ENCODE measurements at regions not wholly inside any gene's neighbourhood (a gene's known extent, or its start where the extent isn't known, plus 50 kb on each side); places are given as distances from the start of the nearest gene placed in this dataset.

GRCh38 chr1:222124602-222125001 is 382.7 kb upstream of the DUSP10 start:
- no peaks in the 10 kb centered on the region for H3K4me1 ChIP-seq (ENCODE audit: insufficient read depth, low read length)
- no peak overlapping the region for H2AFZ ChIP-seq (ENCODE audit: low read depth, low read length)

GRCh38 chr1:222123111-222123510 is 381.2 kb upstream of the DUSP10 start:
- no peaks in the 10 kb centered on the region for H4K20me1 ChIP-seq (ENCODE audit: insufficient read depth, low read length)
- no peaks in the 10 kb centered on the region for H3K4me1 ChIP-seq (ENCODE audit: insufficient read depth, low read length)
- H3K4me2 ChIP-seq (ENCODE audit: low read length): no peak overlapping the region
- DNase-seq (ENCODE audit: low read depth): no peak
- no peaks in the 10 kb centered on the region for H3K9me3 ChIP-seq (ENCODE audit: insufficient read depth, low read depth, low read length)
- H3K9me3 Mint-ChIP-seq (ENCODE audit: unreplicated experiment): peaks cover 10% of the 10 kb centered on the region
- no peaks in the 10 kb centered on the region for H3K36me3 Mint-ChIP-seq (ENCODE audit: low read depth, unreplicated experiment)
- H3K27ac Mint-ChIP-seq (ENCODE audit: unreplicated experiment): no peak overlapping the region
- no peaks in the 10 kb centered on the region for H3K27me3 ChIP-seq (ENCODE audit: insufficient read depth, low read length)
- no peak overlapping the region for H3K4me3 Mint-ChIP-seq (ENCODE audit: unreplicated experiment)
- FAIRE-seq: no peak
- no peaks in the 10 kb centered on the region for H3K79me2 ChIP-seq (ENCODE audit: insufficient read depth, low read length)
- no peak for TF ChIP-seq CTCF (IDR thresholded peaks at IDR 0.05; ENCODE audit: insufficient read depth, low read depth, low read length)
- TF ChIP-seq EZH2 (IDR thresholded peaks at IDR 0.05; ENCODE audit: insufficient read depth, low read length): no peak
- H3K9ac ChIP-seq (ENCODE audit: low read length): no peak overlapping the region
- H3K4me1 Mint-ChIP-seq (ENCODE audit: low read depth, unreplicated experiment): peaks cover 8% of the 10 kb centered on the region
- no peaks in the 10 kb centered on the region for H3K36me3 ChIP-seq (ENCODE audit: insufficient read depth, low read length)
- no peak overlapping the region for H2AFZ ChIP-seq (ENCODE audit: low read depth, low read length)
- H3K27me3 Mint-ChIP-seq (ENCODE audit: low read depth, unreplicated experiment): no peaks in the 10 kb centered on the region
- H3K4me3 ChIP-seq (ENCODE audit: insufficient read depth, low read depth, low read length): no peak overlapping the region
- no peak overlapping the region for H3K27ac ChIP-seq (ENCODE audit: low read depth, low read length)

More at GRCh38 chr1:222124602-222125001, 382.7 kb upstream of the DUSP10 start:
- no peaks in the 10 kb centered on the region for H4K20me1 ChIP-seq (ENCODE audit: insufficient read depth, low read length)
- H3K27me3 ChIP-seq (ENCODE audit: insufficient read depth, low read length): no peaks in the 10 kb centered on the region
- H3K9me3 Mint-ChIP-seq (ENCODE audit: unreplicated experiment): peaks cover 10% of the 10 kb centered on the region
- no peak overlapping the region for H3K4me3 Mint-ChIP-seq (ENCODE audit: unreplicated experiment)
- no peak for FAIRE-seq
- no peaks in the 10 kb centered on the region for H3K36me3 Mint-ChIP-seq (ENCODE audit: low read depth, unreplicated experiment)
- no peak overlapping the region for H3K4me3 ChIP-seq (ENCODE audit: insufficient read depth, low read depth, low read length)
- no peak for TF ChIP-seq CTCF (IDR thresholded peaks at IDR 0.05; ENCODE audit: insufficient read depth, low read depth, low read length)
- TF ChIP-seq EZH2 (IDR thresholded peaks at IDR 0.05; ENCODE audit: insufficient read depth, low read length): no peak
- no peaks in the 10 kb centered on the region for H3K27me3 Mint-ChIP-seq (ENCODE audit: low read depth, unreplicated experiment)
- no peak overlapping the region for H3K4me2 ChIP-seq (ENCODE audit: low read length)
- no peak overlapping the region for H3K27ac ChIP-seq (ENCODE audit: low read depth, low read length)
- no peak overlapping the region for H3K9ac ChIP-seq (ENCODE audit: low read length)
- no peaks in the 10 kb centered on the region for H3K36me3 ChIP-seq (ENCODE audit: insufficient read depth, low read length)
- no peaks in the 10 kb centered on the region for H3K9me3 ChIP-seq (ENCODE audit: insufficient read depth, low read depth, low read length)
- H3K4me1 Mint-ChIP-seq (ENCODE audit: low read depth, unreplicated experiment): peaks cover 8% of the 10 kb centered on the region
- no peak for DNase-seq (ENCODE audit: low read depth)
- H3K79me2 ChIP-seq (ENCODE audit: insufficient read depth, low read length): no peaks in the 10 kb centered on the region
- no peak overlapping the region for H3K27ac Mint-ChIP-seq (ENCODE audit: unreplicated experiment)

- Histone ChIP-seq H3K27me3 (ENCODE audit: insufficient read depth, low read length) (no peaks in the 10 kb centered on the region), H3K79me2 (ENCODE audit: insufficient read depth, low read length) (no peaks in the 10 kb centered on the region), H4K20me1 (ENCODE audit: insufficient read depth, low read length) (no peaks in the 10 kb centered on the region), H2AFZ (ENCODE audit: low read depth, low read length) (no peak overlapping the region), H3K4me2 (ENCODE audit: low read length) (no peak overlapping the region), H3K4me3 (ENCODE audit: insufficient read depth, low read depth, low read length) (no peak overlapping the region), H3K9ac (ENCODE audit: low read length) (no peak overlapping the region), H3K27ac (ENCODE audit: low read depth, low read length) (no peak overlapping the region), H3K36me3 (ENCODE audit: insufficient read depth, low read length) (no peaks in the 10 kb centered on the region), H3K4me1 (ENCODE audit: insufficient read depth, low read length) (no peaks in the 10 kb centered on the region), H3K9me3 (ENCODE audit: insufficient read depth, low read depth, low read length) (no peaks in the 10 kb centered on the region)
- TF ChIP-seq CTCF (IDR thresholded peaks at IDR 0.05; ENCODE audit: insufficient read depth, low read depth, low read length) (no peak), EZH2 (IDR thresholded peaks at IDR 0.05; ENCODE audit: insufficient read depth, low read length) (no peak)
- Mint-ChIP-seq H3K4me3 (ENCODE audit: unreplicated experiment) (no peak overlapping the region), H3K4me1 (ENCODE audit: low read depth, unreplicated experiment) (no peaks in the 10 kb centered on the region), H3K27ac (ENCODE audit: unreplicated experiment) (no peak overlapping the region), H3K9me3 (ENCODE audit: unreplicated experiment) (peaks cover 3% of the 10 kb centered on the region), H3K27me3 (ENCODE audit: low read depth, unreplicated experiment) (peaks cover 5% of the 10 kb centered on the region), H3K36me3 (ENCODE audit: low read depth, unreplicated experiment) (no peaks in the 10 kb centered on the region)
- DNase-seq (ENCODE audit: low read depth) (no peak), FAIRE-seq (no peak)
Observed at GRCh38 chr1:222117809-222118208, 375.9 kb upstream of the DUSP10 start.
